Kidney epithelial cell (primary cell): ENCODE measurements at regions not wholly inside any gene's neighbourhood (a gene's known extent, or its start where the extent isn't known, plus 50 kb on each side); places are given as distances from the start of the nearest gene placed in this dataset.
"Not testable (repeated sequence)": the region's sequence is repeated elsewhere in the genome, so short reads cannot be mapped to it uniquely, and the experiment has no call there.

Source experiments
- DNase-seq: peaks from one replicate; pipeline ENCODE4 v3.0.0-alpha.2; 2010; ENCODE audit warnings: low read depth
- H3K27me3 ChIP-seq: 2 replicates; pipeline ENCODE4 v1.6.0; 2011; ENCODE audit warnings: low read length; ENCODE audit not compliant: control insufficient read depth, insufficient read depth
- H3K36me3 ChIP-seq: 2 replicates; pipeline ENCODE4 v1.5.1; 2011; ENCODE audit warnings: low read length; ENCODE audit not compliant: control insufficient read depth, insufficient read depth
- H3K4me3 ChIP-seq: 2 replicates; pipeline ENCODE4 v1.5.1; 2011; ENCODE audit warnings: low read depth, mild to moderate bottlenecking, control low read depth, low read length
- TF ChIP-seq, protein P1 (sequence below): IDR thresholded peaks from 2 replicates; pipeline ENCODE4 v1.5.1; 2011; ENCODE audit warnings: mild to moderate bottlenecking, moderate library complexity, low read length, control low read depth, inconsistent platforms; ENCODE audit not compliant: insufficient read depth, poor library complexity, severe bottlenecking

DNA sequence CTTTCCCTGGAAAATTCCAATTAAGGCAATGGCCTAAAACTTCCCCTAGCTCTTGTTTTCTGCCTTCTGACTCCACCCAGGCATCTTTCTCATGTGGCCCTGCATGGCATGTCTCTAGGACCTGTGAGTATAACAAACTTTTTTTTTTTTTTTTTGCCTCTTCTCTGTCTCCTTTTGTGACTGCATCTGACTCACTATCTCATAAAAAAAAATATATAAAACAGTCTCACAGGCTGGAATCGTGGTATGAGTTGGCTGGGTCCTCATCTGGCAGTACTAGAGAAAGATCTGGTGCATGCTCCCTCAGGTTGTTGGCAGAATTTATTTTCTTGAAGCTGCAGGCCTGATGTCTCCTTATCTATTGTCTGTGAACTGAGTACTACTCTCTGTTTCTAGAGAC lies 313.9 kb downstream of the TECRL start:
- Histone ChIP-seq H3K27me3 (no peaks in the 10 kb centered on the region), H3K4me3 (no peak overlapping the region), H3K36me3 (no peaks in the 10 kb centered on the region)
- no peak for DNase-seq
- TF ChIP-seq, protein P1, sequence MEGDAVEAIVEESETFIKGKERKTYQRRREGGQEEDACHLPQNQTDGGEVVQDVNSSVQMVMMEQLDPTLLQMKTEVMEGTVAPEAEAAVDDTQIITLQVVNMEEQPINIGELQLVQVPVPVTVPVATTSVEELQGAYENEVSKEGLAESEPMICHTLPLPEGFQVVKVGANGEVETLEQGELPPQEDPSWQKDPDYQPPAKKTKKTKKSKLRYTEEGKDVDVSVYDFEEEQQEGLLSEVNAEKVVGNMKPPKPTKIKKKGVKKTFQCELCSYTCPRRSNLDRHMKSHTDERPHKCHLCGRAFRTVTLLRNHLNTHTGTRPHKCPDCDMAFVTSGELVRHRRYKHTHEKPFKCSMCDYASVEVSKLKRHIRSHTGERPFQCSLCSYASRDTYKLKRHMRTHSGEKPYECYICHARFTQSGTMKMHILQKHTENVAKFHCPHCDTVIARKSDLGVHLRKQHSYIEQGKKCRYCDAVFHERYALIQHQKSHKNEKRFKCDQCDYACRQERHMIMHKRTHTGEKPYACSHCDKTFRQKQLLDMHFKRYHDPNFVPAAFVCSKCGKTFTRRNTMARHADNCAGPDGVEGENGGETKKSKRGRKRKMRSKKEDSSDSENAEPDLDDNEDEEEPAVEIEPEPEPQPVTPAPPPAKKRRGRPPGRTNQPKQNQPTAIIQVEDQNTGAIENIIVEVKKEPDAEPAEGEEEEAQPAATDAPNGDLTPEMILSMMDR = no peak

DNA sequence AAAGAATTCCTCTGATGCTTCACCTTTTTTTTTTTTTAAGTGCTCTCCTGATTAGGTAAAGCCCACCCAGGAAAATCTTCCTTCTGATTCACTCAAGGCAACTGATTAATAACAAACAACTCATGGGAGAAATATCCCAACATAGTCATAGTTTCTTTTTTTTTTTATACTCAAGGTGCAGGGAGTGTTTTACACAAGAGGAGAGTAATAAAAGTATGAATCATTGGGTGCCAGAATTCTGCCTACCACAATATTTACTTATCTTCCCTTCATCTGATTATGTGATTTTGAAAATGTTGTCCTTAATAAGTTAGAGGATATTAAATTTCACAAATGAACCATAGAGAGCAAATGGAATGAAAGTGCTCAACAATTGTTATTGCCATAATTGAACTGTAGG lies 329.9 kb downstream of the TECRL start:
- DNase-seq = no peak
- TF ChIP-seq, protein P1 = no peak
- no peak overlapping the region for H3K4me3 ChIP-seq
- no peaks in the 10 kb centered on the region for H3K27me3 ChIP-seq
- H3K36me3 ChIP-seq = no peaks in the 10 kb centered on the region

DNA sequence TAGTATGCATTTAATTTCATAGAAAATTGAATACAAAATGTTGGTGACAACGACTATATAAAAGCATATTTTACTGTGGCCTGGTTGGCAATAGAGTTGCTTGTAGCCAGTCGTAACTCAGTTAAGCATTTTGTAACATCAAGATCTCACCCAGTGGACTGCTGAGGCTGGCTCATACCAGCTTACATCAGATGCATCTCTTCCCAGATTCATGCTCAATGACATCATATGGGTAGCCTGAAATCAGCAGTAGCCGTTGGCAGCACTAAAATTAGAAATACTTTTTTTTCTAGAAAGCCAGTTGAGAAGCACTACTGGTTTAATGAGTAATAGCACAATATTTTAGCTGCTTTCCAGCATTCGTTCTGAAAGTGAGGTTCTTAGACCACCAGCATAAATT lies 341.2 kb downstream of the TECRL start:
- no peak for DNase-seq
- Histone ChIP-seq H3K4me3 (no peak overlapping the region), H3K36me3 (no peaks in the 10 kb centered on the region), H3K27me3 (no peaks in the 10 kb centered on the region)
- TF ChIP-seq, protein P1 = no peak

DNA sequence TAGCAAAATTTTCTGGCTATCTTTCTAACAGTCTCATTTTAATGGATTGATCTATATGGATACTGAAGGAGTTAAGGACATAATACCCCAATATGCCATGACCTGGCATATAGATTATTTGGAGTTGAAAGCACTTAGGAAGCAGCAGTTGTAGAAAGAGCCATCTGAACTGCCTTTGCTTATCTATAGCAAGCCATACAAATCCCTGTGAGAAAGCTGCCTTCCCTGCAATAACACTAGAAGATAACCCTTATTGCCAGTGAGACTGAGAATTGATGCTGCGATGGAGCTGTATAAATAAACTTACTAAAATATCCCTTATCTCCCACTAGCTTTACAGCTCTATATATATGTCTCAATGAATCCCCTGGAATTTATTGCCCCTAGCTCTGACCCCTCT lies 346.3 kb downstream of the TECRL start:
- H3K27me3 ChIP-seq = no peaks in the 10 kb centered on the region
- no peaks in the 10 kb centered on the region for H3K36me3 ChIP-seq
- no peak for DNase-seq
- TF ChIP-seq, protein P1 = no peak
- H3K4me3 ChIP-seq = no peak overlapping the region

DNA sequence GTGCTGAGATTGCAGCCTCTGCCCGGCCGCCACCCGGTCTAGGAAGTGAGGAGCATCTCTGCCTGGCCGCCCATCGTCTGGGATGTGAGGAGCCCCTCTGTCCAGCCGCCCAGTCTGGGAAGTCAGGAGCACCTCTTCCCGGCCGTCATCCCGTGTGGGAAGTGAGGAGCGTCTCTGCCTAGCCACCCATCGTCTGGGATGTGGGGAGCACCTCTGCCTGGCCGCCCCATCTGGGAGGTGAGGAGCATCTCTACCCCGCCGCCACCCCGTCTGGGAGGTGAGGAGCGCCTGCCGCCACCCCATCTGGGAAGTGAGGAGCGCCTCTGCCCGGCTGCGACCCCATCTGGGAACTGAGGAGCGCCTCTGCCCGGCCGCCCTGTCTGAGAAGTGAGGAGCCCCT lies 372.2 kb downstream of the TECRL start:
- H3K36me3 ChIP-seq, H3K4me3 ChIP-seq, H3K27me3 ChIP-seq, DNase-seq: not testable (repeated sequence)

DNA sequence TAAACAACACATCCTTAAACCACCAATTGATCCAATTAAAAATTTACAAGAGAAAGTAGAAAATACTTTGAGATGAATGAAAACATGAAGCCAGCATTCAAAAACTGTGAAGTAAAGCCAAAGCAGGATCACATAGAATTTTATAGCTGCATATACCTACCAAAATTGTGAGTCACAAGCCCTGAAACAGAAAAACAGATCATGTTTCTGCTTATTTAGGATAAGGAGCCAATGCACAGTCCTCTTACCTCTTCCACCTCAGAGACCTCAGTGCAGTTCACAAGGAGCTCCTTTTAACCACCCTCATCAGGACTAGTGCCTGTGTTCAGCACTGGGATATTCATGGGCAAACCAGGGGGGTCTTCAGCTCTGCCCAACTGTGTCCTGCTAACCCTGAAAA lies 386.7 kb downstream of the TECRL start:
- DNase-seq = no peak
- no peak overlapping the region for H3K4me3 ChIP-seq
- H3K36me3 ChIP-seq = no peaks in the 10 kb centered on the region
- TF ChIP-seq, protein P1 = no peak
- no peaks in the 10 kb centered on the region for H3K27me3 ChIP-seq
